PC-9 (cell line): ENCODE measurements at regions not wholly inside any gene's neighbourhood (a gene's known extent, or its start where the extent isn't known, plus 50 kb on each side); places are given as distances from the start of the nearest gene placed in this dataset.

Experiments
- BruUV-seq: library from RNA; stranded (reverse); fragments of 400-500 nt; replicated peaks from 2 replicates; lab custom pipeline; 2021; lab: Mats Ljungman, UMichigan
- CTCF ChIA-PET: fragments of 300-600 bp; sonication (Branson Sonifier 250); formaldehyde crosslinking; loops from one replicate; lab custom pipeline; 2022; ENCODE audit warnings: antibody characterized with exemption; lab: Charles Lee
- POLR2A ChIA-PET: fragments of 300-600 bp; sonication (Branson Sonifier 250); formaldehyde crosslinking; loops from one replicate; lab custom pipeline; 2022; ENCODE audit warnings: antibody characterized with exemption; ENCODE audit not compliant: unreplicated experiment; lab: Charles Lee
- DNase-seq, 2 experiments: peaks; one replicate each; pipeline versions ENCODE4 v3.0.0 to v3.0.0-alpha.2; 2015 to 2022; ENCODE audit warnings: mixed read lengths in 1 of 2
- H2AFZ ChIP-seq: fragments of 200-600 bp; sonication (generic); 2 replicates; pipeline ENCODE4 v1.8.1; 2017; ENCODE audit warnings: antibody characterized with exemption
- H3F3A ChIP-seq: fragments of 200-600 bp; sonication (generic); 2 replicates; pipeline ENCODE4 v1.8.1; 2017; ENCODE audit warnings: antibody characterized with exemption, mild to moderate bottlenecking, low read depth; ENCODE audit not compliant: insufficient read depth
- H3K27ac ChIP-seq: fragments of 200-600 bp; sonication (generic); 2 replicates; pipeline ENCODE4 v1.6.1; 2016; ENCODE audit warnings: mixed run types
- H3K27me3 ChIP-seq: fragments of 200-600 bp; sonication (generic); 2 replicates; pipeline ENCODE4 v1.6.1; 2016; ENCODE audit warnings: low read depth, mixed run types; ENCODE audit not compliant: insufficient read depth
- H3K36me3 ChIP-seq: fragments of 200-600 bp; sonication (generic); 2 replicates; pipeline ENCODE4 v1.6.1; 2016; ENCODE audit warnings: low read depth, mixed run types
- H3K4me1 ChIP-seq: fragments of 200-600 bp; sonication (generic); replicated peaks from 2 replicates; pipeline ENCODE4 v1.6.1; 2016; ENCODE audit warnings: mixed run types; ENCODE audit not compliant: insufficient read depth
- H3K4me2 ChIP-seq: fragments of 200-600 bp; sonication (generic); 2 replicates; pipeline ENCODE4 v1.6.1; 2017; ENCODE audit warnings: mixed run types
- H3K4me3 ChIP-seq: fragments of 200-600 bp; sonication (generic); 2 replicates; pipeline ENCODE4 v1.6.1; 2016; ENCODE audit warnings: mixed run types
- H3K79me2 ChIP-seq: fragments of 200-600 bp; sonication (generic); 2 replicates; pipeline ENCODE4 v1.6.1; 2017; ENCODE audit warnings: low read depth, mixed run types
- H3K9me2 ChIP-seq: fragments of 200-600 bp; sonication (generic); 2 replicates; pipeline ENCODE4 v1.8.1; 2017; ENCODE audit warnings: mild to moderate bottlenecking; ENCODE audit not compliant: insufficient read depth
- H3K9me3 ChIP-seq: fragments of 200-600 bp; sonication (generic); 2 replicates; pipeline ENCODE4 v1.8.1; 2016; ENCODE audit warnings: low read depth; ENCODE audit not compliant: insufficient read depth
- H4K20me1 ChIP-seq: fragments of 200-600 bp; sonication (generic); 2 replicates; pipeline ENCODE4 v1.8.1; 2017; ENCODE audit not compliant: insufficient read depth
- CTCF ChIP-seq: fragments of 200-600 bp; sonication (generic); conservative IDR thresholded peaks from 2 replicates; pipeline ENCODE4 v1.6.1; 2017; ENCODE audit warnings: mixed run types, antibody characterized with exemption, mild to moderate bottlenecking, moderate library complexity
- EZH2 ChIP-seq: fragments of 200-600 bp; sonication (generic); IDR thresholded peaks from 2 replicates; pipeline ENCODE4 v1.8.0; 2017; ENCODE audit warnings: antibody characterized with exemption, low read depth
- intact Hi-C: fragments of 100-400 bp; cut with micrococcal nuclease; formaldehyde crosslinking; loops from one replicate; pipeline ENCODE4 v1.10.0; 2022; ENCODE audit not compliant: unreplicated experiment

GRCh38 chr1:87449348-87449963 lies 120.8 kb downstream of the LMO4 start:
- H4K20me1 ChIP-seq, result no peaks in the 10 kb centered on the region
- ChIA-PET CTCF (no interaction called here), POLR2A (no interaction called here)
- DNase-seq, result no peak
- no peak overlapping the region for H3K4me3 ChIP-seq
- no peaks in the 10 kb centered on the region for H3K36me3 ChIP-seq
- H3K9me3 ChIP-seq, result no peaks in the 10 kb centered on the region; the same call in none of the 2 replicates
- no peaks in the 10 kb centered on the region for H3K79me2 ChIP-seq
- H3K4me1 ChIP-seq, result no peaks in the 10 kb centered on the region
- no peaks in the 10 kb centered on the region for H3K9me2 ChIP-seq
- intact Hi-C loops, result no loop called here
- H2AFZ ChIP-seq, result no peak overlapping the region
- H3K27ac ChIP-seq, result no peak overlapping the region
- no TSS peak for BruUV-seq
- no peak overlapping the region for H3K4me2 ChIP-seq
- no peaks in the 10 kb centered on the region for H3K27me3 ChIP-seq
- TF ChIP-seq EZH2, result no peak
- no peak for TF ChIP-seq CTCF
- H3F3A ChIP-seq, result no peaks in the 10 kb centered on the region

GRCh38 chr1:87450136-87450535 lies 121.5 kb downstream of the LMO4 start:
- Histone ChIP-seq H3K9me2 (no peaks in the 10 kb centered on the region), H2AFZ (no peak overlapping the region), H3K27ac (no peak overlapping the region), H3F3A (no peaks in the 10 kb centered on the region), H3K36me3 (no peaks in the 10 kb centered on the region), H4K20me1 (no peaks in the 10 kb centered on the region), H3K9me3 (peaks cover 3% of the 10 kb centered on the region; the same call in 1 of the 2 replicates), H3K4me2 (no peak overlapping the region), H3K79me2 (no peaks in the 10 kb centered on the region), H3K4me3 (no peak overlapping the region), H3K27me3 (no peaks in the 10 kb centered on the region), H3K4me1 (no peaks in the 10 kb centered on the region)
- POLR2A ChIA-PET, result no interaction called here
- intact Hi-C loops, result no loop called here
- TF ChIP-seq CTCF (no peak), EZH2 (no peak)
- CTCF ChIA-PET, result no interaction called here
- DNase-seq, result no peak
- no TSS peak for BruUV-seq

GRCh38 chr1:87450615-87451209 lies 122.0 kb downstream of the LMO4 start:
- Histone ChIP-seq H3K27ac (no peak overlapping the region), H3F3A (no peaks in the 10 kb centered on the region), H2AFZ (no peak overlapping the region), H3K4me1 (no peaks in the 10 kb centered on the region), H3K9me3 (peaks cover 6% of the 10 kb centered on the region; the same call in 1 of the 2 replicates), H3K27me3 (no peaks in the 10 kb centered on the region), H3K9me2 (no peaks in the 10 kb centered on the region), H3K4me3 (no peak overlapping the region), H4K20me1 (no peaks in the 10 kb centered on the region), H3K79me2 (no peaks in the 10 kb centered on the region), H3K36me3 (no peaks in the 10 kb centered on the region), H3K4me2 (peak overlapping the region; percentile 10; the same call in 1 of the 2 replicates)
- POLR2A ChIA-PET, result no interaction called here
- TF ChIP-seq EZH2 (no peak), CTCF (no peak)
- DNase-seq, result no peak
- no TSS peak for BruUV-seq
- intact Hi-C loops, result no loop called here
- CTCF ChIA-PET, result no interaction called here
